ENCODE measurements at regions not wholly inside any gene's neighbourhood (a gene's known extent, or its start where the extent isn't known, plus 50 kb on each side); places are given as distances from the start of the nearest gene placed in this dataset.

DNA sequence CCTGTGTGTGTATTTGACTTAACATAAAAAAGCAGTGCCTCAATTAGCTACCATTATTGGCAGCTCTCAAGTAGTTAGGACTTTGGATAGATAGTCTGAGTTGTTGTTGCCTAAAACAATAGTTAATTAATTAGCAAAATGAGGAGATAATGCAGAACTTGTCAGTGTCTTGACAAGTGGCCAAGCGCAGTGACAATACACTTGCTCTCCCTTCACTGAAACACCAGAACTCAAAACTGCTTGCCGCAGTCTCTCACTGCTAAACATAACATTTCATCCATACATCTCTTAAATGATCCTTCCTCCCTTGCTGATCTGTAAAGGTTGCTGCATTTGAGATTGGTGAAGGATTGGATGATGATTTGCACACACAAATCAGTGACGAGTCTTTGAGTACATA, 61.7 kb downstream of the ARHGAP35 start:
- TF ChIP-seq SMAD4 (CRISPR knock-in tag; IDR thresholded peaks at IDR 0.05): no peak
- no peak for TF ChIP-seq ZNF232 (CRISPR knock-in tag; IDR thresholded peaks at IDR 0.05)
- TF ChIP-seq, protein P1, sequence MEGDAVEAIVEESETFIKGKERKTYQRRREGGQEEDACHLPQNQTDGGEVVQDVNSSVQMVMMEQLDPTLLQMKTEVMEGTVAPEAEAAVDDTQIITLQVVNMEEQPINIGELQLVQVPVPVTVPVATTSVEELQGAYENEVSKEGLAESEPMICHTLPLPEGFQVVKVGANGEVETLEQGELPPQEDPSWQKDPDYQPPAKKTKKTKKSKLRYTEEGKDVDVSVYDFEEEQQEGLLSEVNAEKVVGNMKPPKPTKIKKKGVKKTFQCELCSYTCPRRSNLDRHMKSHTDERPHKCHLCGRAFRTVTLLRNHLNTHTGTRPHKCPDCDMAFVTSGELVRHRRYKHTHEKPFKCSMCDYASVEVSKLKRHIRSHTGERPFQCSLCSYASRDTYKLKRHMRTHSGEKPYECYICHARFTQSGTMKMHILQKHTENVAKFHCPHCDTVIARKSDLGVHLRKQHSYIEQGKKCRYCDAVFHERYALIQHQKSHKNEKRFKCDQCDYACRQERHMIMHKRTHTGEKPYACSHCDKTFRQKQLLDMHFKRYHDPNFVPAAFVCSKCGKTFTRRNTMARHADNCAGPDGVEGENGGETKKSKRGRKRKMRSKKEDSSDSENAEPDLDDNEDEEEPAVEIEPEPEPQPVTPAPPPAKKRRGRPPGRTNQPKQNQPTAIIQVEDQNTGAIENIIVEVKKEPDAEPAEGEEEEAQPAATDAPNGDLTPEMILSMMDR (IDR thresholded peaks at IDR 0.05): no peak
- TF ChIP-seq FOXP4 (CRISPR knock-in tag; IDR thresholded peaks at IDR 0.05): no peak
